Fibroblast of lung (primary cell): ENCODE measurements at regions not wholly inside any gene's neighbourhood (a gene's known extent, or its start where the extent isn't known, plus 50 kb on each side); places are given as distances from the start of the nearest gene placed in this dataset.

ENCODE experiments used
- DNase-seq, 2 donors: peaks; one replicate each; pipeline versions ENCODE4 v3.0.0 to v3.0.0-alpha.2; 2010; ENCODE audit warnings: low read depth in 2 of 2
- H2AFZ ChIP-seq: 2 replicates; pipeline ENCODE4 v1.5.1; 2012; ENCODE audit warnings: low read length, control low read depth, inconsistent platforms
- H3K27ac ChIP-seq: 2 replicates; pipeline ENCODE4 v1.5.1; 2011; ENCODE audit warnings: low read length, control low read depth; ENCODE audit not compliant: insufficient read depth
- H3K27me3 ChIP-seq: 2 replicates; pipeline ENCODE4 v1.5.1; 2011; ENCODE audit warnings: mild to moderate bottlenecking, low read length; ENCODE audit not compliant: control insufficient read depth, insufficient read depth
- H3K36me3 ChIP-seq: 2 replicates; pipeline ENCODE4 v1.5.1; 2011; ENCODE audit warnings: low read length; ENCODE audit not compliant: control insufficient read depth, insufficient read depth
- H3K4me1 ChIP-seq: 2 replicates; pipeline ENCODE4 v1.5.1; 2011; ENCODE audit warnings: low read length; ENCODE audit not compliant: control insufficient read depth, insufficient read depth; ENCODE audit errors: extremely low read depth
- H3K4me2 ChIP-seq: 2 replicates; pipeline ENCODE4 v1.5.1; 2011; ENCODE audit warnings: low read length, control low read depth; ENCODE audit not compliant: insufficient read depth; ENCODE audit errors: extremely low read depth
- H3K4me3 ChIP-seq, 4 experiments: fragments of 200-600 bp in 1 of 4; sonication (generic) in 1 of 4; replicated peaks in 1 of 4; 2 replicates each; pipeline ENCODE4 v1.5.1; 2011 to 2016; ENCODE audit warnings: low read length in 4 of 4, low read depth in 3 of 4, mild to moderate bottlenecking in 3 of 4, control low read depth in 2 of 4, inconsistent platforms in 1 of 4, mixed read lengths in 1 of 4; ENCODE audit not compliant: insufficient read depth in 1 of 4; ENCODE audit errors: control extremely low read depth in 1 of 4
- H3K79me2 ChIP-seq: 2 replicates; pipeline ENCODE4 v1.5.1; 2012; ENCODE audit warnings: mild to moderate bottlenecking, low read length, inconsistent platforms; ENCODE audit not compliant: control insufficient read depth, insufficient read depth
- H3K9ac ChIP-seq: 2 replicates; pipeline ENCODE4 v1.5.1; 2011; ENCODE audit warnings: mild to moderate bottlenecking, low read length, control low read depth; ENCODE audit not compliant: insufficient read depth
- H3K9me3 ChIP-seq: 2 replicates; pipeline ENCODE4 v1.5.1; 2012; ENCODE audit warnings: low read depth, low read length; ENCODE audit not compliant: control insufficient read depth, insufficient read depth
- H4K20me1 ChIP-seq: 2 replicates; pipeline ENCODE4 v1.5.1; 2011; ENCODE audit warnings: low read length; ENCODE audit not compliant: control insufficient read depth, insufficient read depth; ENCODE audit errors: extremely low read depth
- CTCF ChIP-seq, 2 donors: IDR thresholded peaks in 1 of 2; conservative IDR thresholded peaks in 1 of 2; 1 replicate in 1 of 2; 2 replicates in 1 of 2; pipeline ENCODE4 v1.5.1; 2011 to 2012; ENCODE audit warnings: low read length in 2 of 2, control low read depth in 1 of 2, inconsistent platforms in 1 of 2, low read depth in 1 of 2, mild to moderate bottlenecking in 1 of 2
- EZH2 ChIP-seq: IDR thresholded peaks from 2 replicates; pipeline ENCODE4 v1.5.1; 2012; ENCODE audit warnings: low read length, control low read depth, mild to moderate bottlenecking; ENCODE audit errors: missing control alignments

- H2AFZ ChIP-seq, result no peak overlapping the region
- no peak for TF ChIP-seq CTCF (conservative IDR thresholded peaks at IDR 0.05 in 1 of 2, IDR thresholded peaks at IDR 0.05 in 1 of 2; ENCODE audit: low read depth in 1 of 2, low read length in 2 of 2)
- H4K20me1 ChIP-seq, result no peaks in the 10 kb centered on the region
- no peaks in the 10 kb centered on the region for H3K9me3 ChIP-seq
- H3K4me3 ChIP-seq, result no peak overlapping the region
- no peaks in the 10 kb centered on the region for H3K27me3 ChIP-seq
- no peak overlapping the region for H3K27ac ChIP-seq
- no peaks in the 10 kb centered on the region for H3K79me2 ChIP-seq
- no peak overlapping the region for H3K9ac ChIP-seq
- H3K36me3 ChIP-seq, result no peaks in the 10 kb centered on the region
- H3K4me1 ChIP-seq, result no peaks in the 10 kb centered on the region
- no peak for DNase-seq
- H3K4me2 ChIP-seq, result no peak overlapping the region
Measured at GRCh38 chr4:10381146-10381545, 76.1 kb downstream of the ZNF518B start.

- TF ChIP-seq EZH2 (no peak), CTCF (conservative IDR thresholded peaks at IDR 0.05 in 1 of 2, IDR thresholded peaks at IDR 0.05 in 1 of 2; ENCODE audit: low read depth in 1 of 2, low read length in 2 of 2) (no peak)
- no peaks in the 10 kb centered on the region for H3K9me3 ChIP-seq
- H4K20me1 ChIP-seq, result no peaks in the 10 kb centered on the region
- H3K79me2 ChIP-seq, result no peaks in the 10 kb centered on the region
- H3K36me3 ChIP-seq, result no peaks in the 10 kb centered on the region
- H3K4me2 ChIP-seq, result no peak overlapping the region
- H3K4me3 ChIP-seq, result no peak overlapping the region
- H2AFZ ChIP-seq, result no peak overlapping the region
- no peak for DNase-seq
- no peaks in the 10 kb centered on the region for H3K4me1 ChIP-seq
- no peak overlapping the region for H3K27ac ChIP-seq
- no peak overlapping the region for H3K9ac ChIP-seq
- no peaks in the 10 kb centered on the region for H3K27me3 ChIP-seq
Measured at GRCh38 chr4:10380735-10381134, 76.5 kb downstream of the ZNF518B start.

- Histone ChIP-seq H3K4me1 (no peaks in the 10 kb centered on the region), H3K4me2 (no peak overlapping the region), H3K27ac (no peak overlapping the region), H3K9me3 (no peaks in the 10 kb centered on the region), H3K79me2 (no peaks in the 10 kb centered on the region), H2AFZ (no peak overlapping the region), H3K4me3 (no peak overlapping the region), H4K20me1 (no peaks in the 10 kb centered on the region), H3K9ac (no peak overlapping the region), H3K36me3 (no peaks in the 10 kb centered on the region), H3K27me3 (no peaks in the 10 kb centered on the region)
- DNase-seq, result no peak
- no peak for TF ChIP-seq CTCF (conservative IDR thresholded peaks at IDR 0.05 in 1 of 2, IDR thresholded peaks at IDR 0.05 in 1 of 2; ENCODE audit: low read depth in 1 of 2, low read length in 2 of 2)
- TF ChIP-seq EZH2, result no peak
Measured at GRCh38 chr4:10371869-10372471, 85.3 kb downstream of the ZNF518B start.
